HG02763 (cell line): ENCODE measurements at regions not wholly inside any gene's neighbourhood (a gene's known extent, or its start where the extent isn't known, plus 50 kb on each side); places are given as distances from the start of the nearest gene placed in this dataset.
"Not testable (repeated sequence)": the region's sequence is repeated elsewhere in the genome, so short reads cannot be mapped to it uniquely, and the experiment has no call there.

ENCODE experiments used
- ATAC-seq: cut with Tn5 transposase; IDR thresholded peaks from one replicate; pipeline ENCODE4 v1.9.1; 2021; ENCODE audit warnings: mild to moderate bottlenecking, moderate library complexity; ENCODE audit not compliant: unreplicated experiment

DNA sequence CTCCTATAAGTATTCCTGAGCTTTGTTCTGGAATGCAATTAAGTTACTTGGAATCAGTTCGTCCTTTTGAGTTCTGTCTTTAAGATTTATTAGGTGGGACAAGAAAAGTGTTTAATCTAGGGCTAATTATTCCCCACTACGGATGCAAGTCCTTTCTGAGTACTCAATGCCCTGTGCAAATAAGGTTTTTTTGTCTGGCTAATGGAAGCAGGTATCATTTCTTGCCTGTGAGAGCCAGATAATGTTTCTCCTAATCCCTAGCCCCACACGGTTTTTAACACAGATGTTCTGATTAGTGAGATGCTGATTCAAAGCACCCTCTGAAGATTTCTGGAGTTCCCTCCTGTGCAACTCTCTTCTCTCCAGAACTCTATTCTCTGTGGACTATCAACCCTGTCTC, 296.6 kb upstream of the PRICKLE1 start:
- ATAC-seq = no peak

- ATAC-seq = no peak
Measured at GRCh38 chr12:42885677-42886076, 296.1 kb upstream of the PRICKLE1 start.

DNA sequence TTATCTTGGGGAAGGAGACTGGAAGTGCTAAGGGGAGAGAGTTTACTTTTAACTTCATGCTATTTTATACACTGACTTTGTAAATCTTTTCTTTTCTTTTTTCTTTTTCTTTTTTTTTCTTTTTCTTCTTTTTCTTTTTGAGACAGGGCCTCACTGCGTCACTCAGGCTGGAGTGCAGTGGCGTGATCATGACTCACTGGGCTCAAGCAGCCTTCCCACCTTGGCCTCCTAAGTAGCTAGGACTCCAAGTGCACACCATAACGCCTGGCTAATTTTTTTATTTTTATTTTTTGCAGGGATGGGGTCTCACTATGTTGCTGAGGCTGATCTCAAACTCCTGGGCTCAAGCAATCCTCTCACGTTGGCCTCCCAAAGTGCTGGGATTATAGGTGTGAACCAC, 294.6 kb upstream of the PRICKLE1 start:
- ATAC-seq = no peak

DNA sequence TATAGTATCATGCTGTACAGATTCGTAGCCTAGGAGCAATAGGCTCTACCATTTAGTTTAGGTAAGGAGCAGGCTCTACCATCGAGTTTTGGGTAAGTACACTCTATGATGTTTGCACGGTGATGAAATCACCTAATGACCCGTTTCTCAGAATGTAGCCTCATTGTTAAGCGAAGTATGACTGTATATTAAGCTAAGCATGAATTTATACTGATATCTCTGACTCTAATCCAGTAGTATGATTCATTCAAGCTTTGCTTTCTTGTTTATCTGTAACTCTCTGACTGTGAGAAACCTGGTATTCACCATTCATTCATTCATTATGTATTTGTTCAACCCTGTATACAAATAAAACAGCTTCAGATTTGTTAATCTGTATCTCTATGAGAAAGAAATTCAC, 283.9 kb upstream of the PRICKLE1 start:
- ATAC-seq = no peak

DNA sequence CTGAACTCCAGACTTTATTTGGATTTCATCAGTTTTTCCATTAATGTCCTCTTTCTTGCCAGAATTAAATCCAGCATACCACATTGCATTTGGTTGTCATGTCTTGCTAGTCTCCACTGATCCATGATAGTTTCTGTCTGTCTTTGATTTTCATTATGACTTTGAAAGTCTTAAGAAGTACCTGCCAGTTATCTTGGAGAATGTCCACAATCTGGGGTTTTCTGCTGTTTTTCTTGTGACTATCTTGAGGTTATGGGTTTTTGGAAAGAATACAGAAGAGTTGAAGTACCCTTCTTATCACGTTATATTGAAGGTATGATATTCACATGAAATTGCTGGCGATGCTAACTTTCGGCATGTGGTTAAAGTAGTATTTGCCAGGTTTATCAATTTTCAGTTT, 282.3 kb upstream of the PRICKLE1 start:
- no peak for ATAC-seq

DNA sequence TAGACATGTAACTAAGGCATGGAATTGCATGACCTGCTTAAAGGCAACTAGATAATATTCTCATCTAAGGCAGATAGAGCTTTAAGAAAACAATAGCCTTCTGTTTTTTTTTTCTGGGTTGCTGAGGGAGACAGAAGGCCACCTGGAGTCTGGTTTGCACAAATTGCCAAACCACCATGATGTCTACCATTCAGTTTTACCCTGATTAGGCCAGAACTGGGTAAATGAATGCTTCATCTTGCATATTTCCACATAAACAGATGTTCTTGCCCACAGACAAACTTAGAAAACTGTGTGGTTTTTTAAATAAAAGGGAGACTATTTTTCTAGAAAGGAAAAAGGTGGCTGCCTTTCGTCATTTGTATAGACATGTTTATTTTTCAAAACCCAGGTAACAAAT, 278.7 kb upstream of the PRICKLE1 start:
- ATAC-seq = no peak

- no peak for ATAC-seq
Measured at GRCh38 chr12:42865282-42865681, 275.7 kb upstream of the PRICKLE1 start.

- no peak for ATAC-seq
Measured at GRCh38 chr12:42862055-42862454, 272.5 kb upstream of the PRICKLE1 start.

DNA sequence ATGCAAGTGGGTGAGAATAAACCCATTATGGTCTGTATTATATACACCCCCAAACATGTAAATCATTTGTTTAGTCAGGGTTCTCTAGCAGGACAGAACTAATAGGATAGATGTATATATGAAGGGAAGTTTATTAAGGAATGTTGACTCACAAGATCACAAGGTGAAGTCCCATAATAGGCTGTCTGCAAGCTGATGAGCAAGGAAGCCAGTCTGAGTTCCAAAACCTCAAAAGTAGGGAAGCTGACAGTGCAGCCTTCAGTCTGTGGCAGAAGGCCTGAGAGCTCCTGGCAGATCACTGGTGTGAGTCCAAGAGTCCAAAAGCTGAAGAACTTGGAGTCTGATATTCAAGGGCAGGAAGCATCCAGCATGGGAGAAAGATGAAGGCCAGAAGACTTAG, 270.8 kb upstream of the PRICKLE1 start:
- not testable (repeated sequence) for ATAC-seq

- ATAC-seq = no peak
Measured at GRCh38 chr12:42859612-42860011, 270.1 kb upstream of the PRICKLE1 start.

DNA sequence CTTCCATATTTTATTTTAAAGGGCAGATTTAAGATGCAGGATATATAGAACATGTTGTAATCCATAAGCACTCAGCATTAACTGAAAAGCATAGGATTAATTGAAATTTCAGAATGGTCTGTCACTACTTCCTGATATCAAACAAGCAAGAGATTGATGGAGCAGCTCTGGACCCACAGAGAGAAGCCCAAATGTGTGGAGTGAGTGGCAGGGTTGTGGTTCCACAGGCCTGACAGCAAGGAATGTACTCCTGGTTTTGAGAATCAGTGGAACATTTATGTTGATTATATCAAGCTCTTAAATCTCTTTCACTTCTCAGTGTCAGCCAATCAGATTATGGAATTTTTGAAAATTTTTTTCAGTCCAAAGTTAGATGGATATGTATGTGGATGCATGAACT, 267.6 kb upstream of the PRICKLE1 start:
- no peak for ATAC-seq

GRCh38 chr12:42855362-42855950, 265.9 kb upstream of the PRICKLE1 start:
- no peak for ATAC-seq

GRCh38 chr12:42854826-42855225, 265.3 kb upstream of the PRICKLE1 start:
- ATAC-seq = no peak

DNA sequence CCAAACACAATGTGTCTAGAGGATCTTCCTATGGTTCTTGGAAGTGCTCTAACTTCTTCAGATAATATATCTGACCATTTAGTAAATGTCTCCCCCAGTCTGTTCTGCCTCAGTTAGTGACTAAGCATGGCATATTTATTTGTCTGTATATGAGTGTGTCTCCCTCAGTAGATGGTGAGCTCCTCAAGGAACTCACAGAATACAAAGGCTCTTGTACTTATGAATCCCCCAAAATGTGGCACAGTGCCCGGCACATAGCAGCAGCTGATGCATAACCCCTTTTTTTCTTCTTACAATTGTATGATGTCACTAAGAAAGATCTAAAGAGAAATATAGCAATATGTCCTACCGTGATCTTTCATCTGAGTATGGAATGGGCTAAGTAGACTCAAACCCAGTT, 264.7 kb upstream of the PRICKLE1 start:
- no peak for ATAC-seq

DNA sequence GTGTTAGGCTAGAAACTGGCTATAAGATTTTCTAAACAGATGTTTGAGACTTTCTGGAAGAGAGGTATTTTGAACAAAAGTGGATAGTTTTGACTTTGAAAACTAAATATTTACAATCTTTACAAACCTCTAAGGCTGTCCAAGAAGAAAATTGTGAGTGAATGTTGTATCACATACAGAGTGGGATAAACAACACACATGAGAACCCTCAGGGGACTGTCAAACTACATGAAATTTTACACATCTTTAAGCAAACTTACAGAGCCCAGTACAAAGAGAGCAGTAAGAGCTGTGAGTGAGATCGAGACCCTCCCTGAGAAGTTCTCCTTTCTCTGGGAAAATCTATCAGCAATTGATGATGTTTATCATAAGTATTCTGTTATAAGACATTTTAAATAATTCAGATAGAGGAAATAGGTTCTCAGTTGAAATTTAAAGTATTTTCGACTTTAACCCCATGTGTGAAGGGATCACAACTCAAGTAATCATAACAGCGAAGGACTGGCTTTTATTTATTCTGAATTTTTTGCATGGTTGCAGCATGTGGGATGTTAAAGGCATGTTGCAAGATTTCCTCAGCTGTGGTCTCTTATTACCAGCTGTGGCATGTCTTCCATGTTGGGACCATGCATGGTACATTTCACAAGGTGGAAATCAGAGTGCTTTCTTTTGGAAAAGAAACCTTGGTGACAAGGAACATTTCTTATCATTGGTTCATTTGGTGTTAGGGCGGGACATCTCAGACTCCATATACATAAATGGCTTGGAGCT, 264.0 kb upstream of the PRICKLE1 start:
- no peak for ATAC-seq

DNA sequence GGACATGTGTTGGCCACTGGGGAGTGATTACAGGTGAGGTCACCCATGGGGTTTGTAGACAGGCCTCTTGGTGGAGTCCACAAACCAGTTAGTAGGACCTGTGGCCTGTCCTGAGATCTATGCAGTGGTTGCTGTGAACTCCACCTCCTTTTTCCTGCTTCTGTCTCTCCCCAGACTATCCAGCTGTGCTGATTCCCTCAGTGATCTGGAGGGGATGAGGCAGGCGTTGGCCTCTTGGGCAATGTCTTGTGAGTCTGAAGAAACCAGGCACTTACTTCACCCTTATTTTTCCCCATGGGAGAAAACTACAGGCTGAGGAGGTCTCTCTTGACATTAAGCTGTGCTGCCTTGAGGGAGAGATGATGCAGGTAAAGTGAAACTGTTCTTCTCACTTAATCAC, 257.2 kb upstream of the PRICKLE1 start:
- ATAC-seq = no peak

- ATAC-seq = no peak
Measured at GRCh38 chr12:42834062-42834461, 244.5 kb upstream of the PRICKLE1 start.

DNA sequence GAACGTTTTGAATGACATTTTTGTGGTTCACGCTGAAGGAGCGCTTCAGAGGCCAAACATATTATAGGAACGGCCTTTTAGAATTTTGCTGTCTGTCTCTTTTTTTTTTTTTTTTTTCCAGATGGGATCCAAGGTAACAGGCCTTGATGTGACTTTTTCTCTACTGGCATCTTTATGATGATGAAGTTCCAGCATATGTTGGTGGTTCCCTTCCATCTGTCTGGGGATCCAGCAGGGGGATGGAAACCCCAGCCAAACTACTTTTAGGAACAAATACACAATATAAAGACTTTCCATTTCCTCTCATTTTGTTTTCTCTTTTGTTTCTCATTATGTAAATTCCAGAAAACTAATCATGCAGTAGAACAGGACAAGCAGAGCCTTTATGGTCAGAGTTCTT, 239.3 kb upstream of the PRICKLE1 start:
- no peak for ATAC-seq

DNA sequence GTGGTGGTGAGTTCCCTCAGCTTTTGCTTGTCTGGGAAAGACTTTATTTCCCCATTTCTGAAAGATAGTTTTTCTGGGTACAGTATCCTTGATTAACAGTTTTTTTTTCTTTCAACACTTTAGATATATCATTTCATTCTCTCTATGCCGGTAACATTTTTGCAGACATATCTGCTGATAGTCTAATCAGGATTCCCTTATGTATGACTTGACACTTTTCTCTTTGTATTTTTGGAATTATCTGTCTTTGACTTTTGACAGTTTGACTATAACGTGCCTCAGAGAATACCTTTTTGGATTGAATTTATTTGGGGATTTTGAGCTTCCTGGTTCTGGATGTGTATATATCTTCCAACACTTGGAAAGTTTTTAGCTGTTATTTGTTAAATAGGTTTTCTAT, 234.8 kb upstream of the PRICKLE1 start:
- ATAC-seq = no peak

GRCh38 chr12:42823679-42824078, 234.1 kb upstream of the PRICKLE1 start:
- ATAC-seq = no peak

GRCh38 chr12:42819846-42820245, 230.3 kb upstream of the PRICKLE1 start:
- no peak for ATAC-seq

- ATAC-seq = no peak
Measured at GRCh38 chr12:42815068-42815467, 225.5 kb upstream of the PRICKLE1 start.

- no peak for ATAC-seq
Measured at GRCh38 chr12:42812871-42813270, 223.3 kb upstream of the PRICKLE1 start.
